ENCODE measurements at regions not wholly inside any gene's neighbourhood (a gene's known extent, or its start where the extent isn't known, plus 50 kb on each side); places are given as distances from the start of the nearest gene placed in this dataset.

GRCh38 chr14:98162856-98163805, 1108.9 kb downstream of the BCL11B start:
- Histone ChIP-seq H3K79me2 (replicated peaks; ENCODE audit: insufficient read depth, low read length) (no peaks in the 10 kb centered on the region), H2AFZ (ENCODE audit: low read depth, low read length) (no peak overlapping the region)

More at GRCh38 chr14:98162856-98163805, 1108.9 kb downstream of the BCL11B start:
- peak; percentile 56 for TF ChIP-seq POLR2AphosphoS5 (IDR thresholded peaks at IDR 0.05)
- TF ChIP-seq REST (IDR thresholded peaks at IDR 0.05; ENCODE audit: borderline replicate concordance), result peak; percentile 58
- TF ChIP-seq MXI1 (conservative IDR thresholded peaks at IDR 0.05; ENCODE audit: poor library complexity, severe bottlenecking), result no peak
- TF ChIP-seq SMC3 (conservative IDR thresholded peaks at IDR 0.05; ENCODE audit: poor library complexity), result peak; percentile 57
- peak; percentile 87 for TF ChIP-seq EP300 (conservative IDR thresholded peaks at IDR 0.05; ENCODE audit: poor library complexity, severe bottlenecking)
- peak; percentile 28 for TF ChIP-seq CTCF (IDR thresholded peaks at IDR 0.05; ENCODE audit: poor library complexity, severe bottlenecking)
- TF ChIP-seq RAD21 (conservative IDR thresholded peaks at IDR 0.05), result peak; percentile 57
- peak; percentile 27 for TF ChIP-seq TAF1 (IDR thresholded peaks at IDR 0.05; ENCODE audit: low read depth)
- no peak for TF ChIP-seq EZH2 (IDR thresholded peaks at IDR 0.05; ENCODE audit: borderline replicate concordance, insufficient read depth, low read length, poor library complexity, severe bottlenecking)
- Histone ChIP-seq H3K36me3 (ENCODE audit: insufficient read depth, low read length) (no peaks in the 10 kb centered on the region), H3K9me2 (ENCODE audit: insufficient read depth, low read length) (no peaks in the 10 kb centered on the region), H3K27ac (ENCODE audit: low read length) (peak overlapping the region; percentile 86), H4K20me1 (ENCODE audit: insufficient read depth) (no peaks in the 10 kb centered on the region), H3F3A (ENCODE audit: insufficient read depth, low read length, poor library complexity, severe bottlenecking) (peaks cover 6% of the 10 kb centered on the region), H3K4me3 (ENCODE audit: low read length) (peak overlapping the region; percentile 47), H3K4me2 (ENCODE audit: low read length) (no peak overlapping the region), H3K9me3 (ENCODE audit: low read length) (no peaks in the 10 kb centered on the region), H3K27me3 (ENCODE audit: insufficient read depth, low read depth, low read length) (no peaks in the 10 kb centered on the region), H3K9ac (ENCODE audit: low read length) (peak overlapping the region; percentile 42)

Measured in neural cell (in vitro differentiated cells).